Chondrocyte (in vitro differentiated cells): ENCODE measurements at regions not wholly inside any gene's neighbourhood (a gene's known extent, or its start where the extent isn't known, plus 50 kb on each side); places are given as distances from the start of the nearest gene placed in this dataset.

Source experiments
- DNase-seq: peaks from one replicate; pipeline ENCODE4 v3.0.0; 2021; ENCODE audit warnings: mixed read lengths, low spot score
- H3K27ac Mint-ChIP-seq: one replicate; pipeline ENCODE4 v1.8.0; 2021; ENCODE audit warnings: mild to moderate bottlenecking, moderate library complexity, mixed read lengths; ENCODE audit not compliant: unreplicated experiment
- H3K27me3 Mint-ChIP-seq: 2 replicates; pipeline ENCODE4 v1.8.0; 2021; ENCODE audit warnings: low read depth, mixed read lengths
- H3K36me3 Mint-ChIP-seq: 2 replicates; pipeline ENCODE4 v1.8.0; 2021; ENCODE audit warnings: low read depth, mixed read lengths
- H3K4me1 Mint-ChIP-seq: 2 replicates; pipeline ENCODE4 v1.8.0; 2021; ENCODE audit warnings: low read depth, mild to moderate bottlenecking, mixed read lengths
- H3K4me3 Mint-ChIP-seq: one replicate; pipeline ENCODE4 v1.8.0; 2021; ENCODE audit warnings: mild to moderate bottlenecking, moderate library complexity, mixed read lengths; ENCODE audit not compliant: unreplicated experiment
- H3K9me3 Mint-ChIP-seq: 2 replicates; pipeline ENCODE4 v1.8.0; 2021; ENCODE audit warnings: low read depth, mixed read lengths
- TF ChIP-seq, protein P1 (sequence below): fragments of 200-600 bp; sonication (generic); IDR thresholded peaks from 2 replicates; pipeline ENCODE4 v1.5.0; 2021; ENCODE audit warnings: antibody characterized with exemption, mild to moderate bottlenecking, moderate library complexity

DNA sequence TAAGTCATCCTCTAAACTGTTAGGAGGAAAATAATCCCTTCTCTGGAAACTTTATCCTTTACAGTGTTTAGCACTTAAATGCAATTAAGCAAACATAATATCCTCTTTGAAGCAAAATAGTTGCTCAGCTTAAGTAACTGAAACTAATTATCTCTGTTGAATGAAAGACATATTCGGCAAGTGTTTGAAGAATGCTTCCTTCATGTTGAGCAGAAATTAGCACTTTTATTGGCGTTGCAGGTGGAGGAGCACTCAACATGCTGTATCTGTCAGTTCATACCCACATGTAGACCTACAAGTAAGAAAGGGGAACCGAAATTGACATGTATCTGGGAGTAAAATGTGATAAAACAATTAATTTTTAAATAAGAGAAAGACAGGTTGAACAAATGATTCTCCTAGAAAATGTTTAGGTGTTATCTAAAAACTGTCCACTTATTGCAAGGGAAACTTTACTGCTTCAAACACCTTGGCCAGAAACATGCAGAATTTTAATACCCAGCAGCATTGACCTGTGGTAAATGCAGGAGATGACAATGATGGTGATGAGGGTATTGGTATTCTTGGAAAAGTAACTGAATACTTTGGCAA is 987.0 kb upstream of the MAP3K7 start:
- Mint-ChIP-seq H3K9me3 (no peaks in the 10 kb centered on the region), H3K36me3 (no peaks in the 10 kb centered on the region), H3K27me3 (no peaks in the 10 kb centered on the region), H3K27ac (no peak overlapping the region), H3K4me1 (peaks cover 5% of the 10 kb centered on the region), H3K4me3 (no peak overlapping the region)
- no peak for DNase-seq
- TF ChIP-seq, protein P1, sequence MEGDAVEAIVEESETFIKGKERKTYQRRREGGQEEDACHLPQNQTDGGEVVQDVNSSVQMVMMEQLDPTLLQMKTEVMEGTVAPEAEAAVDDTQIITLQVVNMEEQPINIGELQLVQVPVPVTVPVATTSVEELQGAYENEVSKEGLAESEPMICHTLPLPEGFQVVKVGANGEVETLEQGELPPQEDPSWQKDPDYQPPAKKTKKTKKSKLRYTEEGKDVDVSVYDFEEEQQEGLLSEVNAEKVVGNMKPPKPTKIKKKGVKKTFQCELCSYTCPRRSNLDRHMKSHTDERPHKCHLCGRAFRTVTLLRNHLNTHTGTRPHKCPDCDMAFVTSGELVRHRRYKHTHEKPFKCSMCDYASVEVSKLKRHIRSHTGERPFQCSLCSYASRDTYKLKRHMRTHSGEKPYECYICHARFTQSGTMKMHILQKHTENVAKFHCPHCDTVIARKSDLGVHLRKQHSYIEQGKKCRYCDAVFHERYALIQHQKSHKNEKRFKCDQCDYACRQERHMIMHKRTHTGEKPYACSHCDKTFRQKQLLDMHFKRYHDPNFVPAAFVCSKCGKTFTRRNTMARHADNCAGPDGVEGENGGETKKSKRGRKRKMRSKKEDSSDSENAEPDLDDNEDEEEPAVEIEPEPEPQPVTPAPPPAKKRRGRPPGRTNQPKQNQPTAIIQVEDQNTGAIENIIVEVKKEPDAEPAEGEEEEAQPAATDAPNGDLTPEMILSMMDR = no peak

DNA sequence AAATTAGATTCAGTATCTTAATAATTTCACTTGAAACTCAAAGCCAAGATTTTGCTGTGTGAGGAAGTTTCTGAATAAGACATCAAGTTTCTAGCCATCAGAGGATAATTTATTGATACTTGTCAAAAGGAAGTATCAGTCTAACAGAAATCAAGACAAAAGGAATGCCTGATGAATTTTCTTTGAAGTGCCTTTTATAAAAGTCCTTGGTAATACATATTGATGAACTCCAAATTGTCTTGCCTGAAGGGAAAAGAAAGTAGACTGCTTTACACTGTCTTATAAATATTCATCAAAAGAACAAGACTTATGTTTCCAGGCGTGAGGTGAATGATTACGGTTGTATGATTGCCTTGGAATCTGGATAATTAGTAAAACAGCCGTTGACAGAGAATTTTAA is 986.0 kb upstream of the MAP3K7 start:
- H3K4me1 Mint-ChIP-seq = peaks cover 5% of the 10 kb centered on the region
- no peak for DNase-seq
- H3K36me3 Mint-ChIP-seq = no peaks in the 10 kb centered on the region
- no peaks in the 10 kb centered on the region for H3K9me3 Mint-ChIP-seq
- H3K4me3 Mint-ChIP-seq = no peak overlapping the region
- TF ChIP-seq, protein P1 = no peak
- no peak overlapping the region for H3K27ac Mint-ChIP-seq
- no peaks in the 10 kb centered on the region for H3K27me3 Mint-ChIP-seq

DNA sequence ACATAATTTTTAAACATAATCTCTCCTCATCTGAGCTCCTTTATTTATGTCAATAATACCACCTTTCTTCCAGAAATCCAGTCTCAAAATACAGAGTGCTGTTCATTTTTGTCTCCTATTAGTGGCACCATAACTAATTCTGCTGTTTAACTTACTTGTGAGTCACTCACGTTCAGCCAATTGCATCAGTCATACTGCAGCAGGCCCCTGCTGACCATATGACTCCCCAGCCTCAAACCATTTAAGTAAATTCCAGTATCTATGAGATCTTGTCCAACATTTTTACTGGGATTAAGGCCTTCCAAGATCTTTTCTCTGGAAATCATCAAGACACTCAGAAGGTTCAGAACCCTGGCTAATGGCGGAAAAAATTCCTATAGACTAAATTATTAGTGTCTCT is 982.2 kb upstream of the MAP3K7 start:
- Mint-ChIP-seq H3K36me3 (peaks cover 7% of the 10 kb centered on the region), H3K27me3 (no peaks in the 10 kb centered on the region), H3K9me3 (peaks cover 12% of the 10 kb centered on the region), H3K4me3 (no peak overlapping the region), H3K27ac (no peak overlapping the region), H3K4me1 (no peaks in the 10 kb centered on the region)
- DNase-seq = no peak
- TF ChIP-seq, protein P1 = no peak

DNA sequence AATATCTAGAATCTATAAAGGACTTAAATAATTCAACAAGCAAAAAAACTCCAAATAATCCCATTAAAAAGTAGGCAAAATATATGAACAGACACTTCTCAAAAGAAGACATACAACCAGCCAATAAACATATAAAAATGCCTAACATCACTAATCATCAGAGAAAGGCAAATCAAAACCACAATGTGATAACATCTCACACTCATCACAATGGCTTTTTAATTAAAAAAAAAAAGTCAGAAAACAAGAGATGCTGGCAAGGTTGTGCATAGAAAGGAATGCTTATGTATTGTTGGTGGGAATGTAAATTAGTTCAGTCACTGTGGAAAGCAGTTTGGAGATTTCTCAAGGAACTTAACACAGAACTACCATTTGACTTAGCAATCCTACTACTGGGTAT is 979.6 kb upstream of the MAP3K7 start:
- TF ChIP-seq, protein P1 = no peak
- Mint-ChIP-seq H3K4me1 (peaks cover 18% of the 10 kb centered on the region), H3K4me3 (no peak overlapping the region), H3K27me3 (no peaks in the 10 kb centered on the region), H3K9me3 (peaks cover 26% of the 10 kb centered on the region), H3K36me3 (peaks cover 11% of the 10 kb centered on the region), H3K27ac (no peak overlapping the region)
- DNase-seq = no peak

DNA sequence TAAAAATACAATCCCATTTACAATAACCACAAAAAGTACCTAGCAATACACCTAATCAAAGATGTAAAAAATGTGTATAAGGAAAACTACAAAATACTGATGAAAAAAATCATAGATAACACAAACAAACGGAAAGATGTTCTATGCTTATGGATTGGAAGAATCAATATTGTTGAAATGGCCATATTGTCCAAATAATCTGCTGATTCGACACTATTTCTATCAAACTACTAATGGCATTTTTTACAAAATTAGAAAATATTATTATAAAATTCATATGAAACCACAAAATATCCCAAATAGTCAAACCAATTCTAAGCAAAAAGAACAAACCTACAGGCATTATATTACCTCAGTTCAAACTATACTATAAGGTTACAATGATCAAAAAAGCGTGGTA is 978.3 kb upstream of the MAP3K7 start:
- TF ChIP-seq, protein P1 = no peak
- H3K4me1 Mint-ChIP-seq = peaks cover 18% of the 10 kb centered on the region
- H3K27ac Mint-ChIP-seq = no peak overlapping the region
- DNase-seq = no peak
- H3K4me3 Mint-ChIP-seq = no peak overlapping the region
- no peaks in the 10 kb centered on the region for H3K27me3 Mint-ChIP-seq
- H3K9me3 Mint-ChIP-seq = peaks cover 35% of the 10 kb centered on the region
- peaks cover 17% of the 10 kb centered on the region for H3K36me3 Mint-ChIP-seq
